ENCODE measurements at regions not wholly inside any gene's neighbourhood (a gene's known extent, or its start where the extent isn't known, plus 50 kb on each side); places are given as distances from the start of the nearest gene placed in this dataset.

DNA sequence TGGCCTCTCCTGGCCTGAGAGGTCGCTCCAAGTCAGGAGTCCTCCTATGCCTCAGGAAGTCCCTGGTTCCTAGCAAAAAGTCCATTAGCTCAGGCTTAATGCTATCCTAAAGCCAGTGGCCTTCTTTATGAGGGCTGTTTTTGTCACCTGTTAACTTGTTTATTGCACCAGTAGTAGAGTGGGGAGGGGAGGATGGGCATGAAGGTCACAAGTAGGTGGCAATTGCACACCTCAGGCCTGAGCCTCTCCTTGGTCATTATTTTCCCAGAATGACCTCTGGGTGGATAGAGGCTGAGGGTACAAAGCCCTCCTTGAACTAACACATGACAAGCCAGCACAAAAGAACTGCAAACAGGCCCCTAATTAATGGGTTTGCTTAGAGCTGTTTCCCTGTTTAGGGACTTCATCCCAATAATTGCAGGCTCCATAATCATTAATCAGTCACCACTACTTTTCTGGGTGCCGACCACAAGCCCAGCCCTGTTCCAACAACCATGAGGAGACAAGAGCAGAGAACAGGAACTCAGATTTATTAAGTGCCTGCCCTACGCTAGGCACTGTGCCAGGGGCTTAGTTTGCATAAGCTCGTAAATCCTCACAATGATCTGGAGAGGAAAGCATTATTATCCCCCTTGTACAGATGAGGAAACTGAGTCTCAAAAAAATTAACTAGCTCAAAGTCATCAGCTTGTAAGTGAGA, 123.0 kb upstream of the PKDCC start:
- TF ChIP-seq, protein P1, sequence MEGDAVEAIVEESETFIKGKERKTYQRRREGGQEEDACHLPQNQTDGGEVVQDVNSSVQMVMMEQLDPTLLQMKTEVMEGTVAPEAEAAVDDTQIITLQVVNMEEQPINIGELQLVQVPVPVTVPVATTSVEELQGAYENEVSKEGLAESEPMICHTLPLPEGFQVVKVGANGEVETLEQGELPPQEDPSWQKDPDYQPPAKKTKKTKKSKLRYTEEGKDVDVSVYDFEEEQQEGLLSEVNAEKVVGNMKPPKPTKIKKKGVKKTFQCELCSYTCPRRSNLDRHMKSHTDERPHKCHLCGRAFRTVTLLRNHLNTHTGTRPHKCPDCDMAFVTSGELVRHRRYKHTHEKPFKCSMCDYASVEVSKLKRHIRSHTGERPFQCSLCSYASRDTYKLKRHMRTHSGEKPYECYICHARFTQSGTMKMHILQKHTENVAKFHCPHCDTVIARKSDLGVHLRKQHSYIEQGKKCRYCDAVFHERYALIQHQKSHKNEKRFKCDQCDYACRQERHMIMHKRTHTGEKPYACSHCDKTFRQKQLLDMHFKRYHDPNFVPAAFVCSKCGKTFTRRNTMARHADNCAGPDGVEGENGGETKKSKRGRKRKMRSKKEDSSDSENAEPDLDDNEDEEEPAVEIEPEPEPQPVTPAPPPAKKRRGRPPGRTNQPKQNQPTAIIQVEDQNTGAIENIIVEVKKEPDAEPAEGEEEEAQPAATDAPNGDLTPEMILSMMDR (IDR thresholded peaks at IDR 0.05): no peak
- TF ChIP-seq POLR2A (IDR thresholded peaks at IDR 0.05): no peak
